ENCODE measurements at regions not wholly inside any gene's neighbourhood (a gene's known extent, or its start where the extent isn't known, plus 50 kb on each side); places are given as distances from the start of the nearest gene placed in this dataset.

GRCh38 chr9:19938990-19939733 is 150.3 kb upstream of the SLC24A2 start:
- TF ChIP-seq CTCF (IDR thresholded peaks at IDR 0.05) (no peak), ZFX (IDR thresholded peaks at IDR 0.05; ENCODE audit: borderline replicate concordance) (no peak)
- no peak overlapping the region for H3K27ac ChIP-seq

DNA sequence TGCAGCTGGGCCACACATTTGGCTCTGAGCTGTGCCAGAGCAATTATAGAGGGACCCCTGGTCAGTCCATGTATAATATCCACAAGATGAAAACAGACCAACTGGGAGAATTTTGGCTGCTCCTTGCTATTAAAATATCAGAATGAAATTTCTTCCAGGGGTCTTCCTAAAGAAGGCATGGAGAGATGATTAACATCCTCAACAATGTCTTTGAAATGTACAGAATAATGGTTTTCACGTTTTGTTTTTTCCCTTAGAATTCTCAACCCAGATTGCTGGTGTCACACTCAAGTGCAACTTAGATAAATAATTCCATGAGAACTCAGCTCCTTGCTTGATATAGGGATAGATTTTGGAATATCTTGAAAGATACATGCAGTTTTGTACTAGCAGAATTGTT is 148.3 kb upstream of the SLC24A2 start:
- no peak overlapping the region for H3K27ac ChIP-seq
- TF ChIP-seq CTCF (IDR thresholded peaks at IDR 0.05) (no peak), ZFX (IDR thresholded peaks at IDR 0.05; ENCODE audit: borderline replicate concordance) (no peak)

GRCh38 chr9:19936598-19936997 is 147.8 kb upstream of the SLC24A2 start:
- H3K27ac ChIP-seq: no peak overlapping the region
- TF ChIP-seq CTCF (IDR thresholded peaks at IDR 0.05): no peak
- no peak for TF ChIP-seq ZFX (IDR thresholded peaks at IDR 0.05; ENCODE audit: borderline replicate concordance)

GRCh38 chr9:19935422-19935821 is 146.6 kb upstream of the SLC24A2 start:
- TF ChIP-seq CTCF (IDR thresholded peaks at IDR 0.05) (no peak), ZFX (IDR thresholded peaks at IDR 0.05; ENCODE audit: borderline replicate concordance) (no peak)
- no peak overlapping the region for H3K27ac ChIP-seq

DNA sequence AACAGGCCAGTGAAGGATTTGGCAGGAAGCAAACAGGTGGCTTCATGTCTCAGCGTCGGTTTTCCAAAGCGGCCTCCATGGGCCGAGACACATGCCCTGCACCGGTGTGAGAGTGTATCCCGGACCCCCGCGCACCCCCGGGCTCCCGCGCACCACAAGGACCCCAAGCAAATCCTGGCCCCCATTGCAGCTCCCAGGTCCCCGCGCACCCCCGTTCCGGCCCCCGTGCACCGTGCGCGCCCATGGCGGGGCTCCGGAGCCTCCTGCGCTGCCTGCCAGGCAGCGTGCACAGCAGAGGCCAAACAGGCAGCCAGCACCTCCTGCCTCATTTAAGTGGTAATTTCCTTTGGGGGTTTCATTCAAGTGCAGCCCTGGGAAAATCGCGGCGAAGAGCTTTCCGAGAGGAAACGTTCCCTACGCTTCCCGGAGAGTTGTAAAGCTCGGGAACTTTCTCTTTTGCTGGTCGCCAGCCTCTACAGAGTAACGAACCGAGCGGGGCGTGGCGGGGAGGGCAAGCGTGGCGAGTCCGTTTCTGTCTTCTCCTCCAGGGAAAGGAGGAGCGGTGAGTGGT is 145.5 kb upstream of the SLC24A2 start:
- no peak overlapping the region for H3K27ac ChIP-seq
- TF ChIP-seq ZFX (IDR thresholded peaks at IDR 0.05; ENCODE audit: borderline replicate concordance): no peak
- TF ChIP-seq CTCF (IDR thresholded peaks at IDR 0.05): no peak

GRCh38 chr9:19931098-19931890 is 142.5 kb upstream of the SLC24A2 start:
- no peak overlapping the region for H3K27ac ChIP-seq
- TF ChIP-seq ZFX (IDR thresholded peaks at IDR 0.05; ENCODE audit: borderline replicate concordance) (no peak), CTCF (IDR thresholded peaks at IDR 0.05) (no peak)

- TF ChIP-seq ZFX (IDR thresholded peaks at IDR 0.05; ENCODE audit: borderline replicate concordance) (no peak), CTCF (IDR thresholded peaks at IDR 0.05) (no peak)
- H3K27ac ChIP-seq: no peak overlapping the region
Observed at GRCh38 chr9:19927560-19927959, 138.7 kb upstream of the SLC24A2 start.

Data from 22Rv1 (cell line).